NOMO-1 treated with DMSO at 0.1 percent for 48 hours (cell line): ENCODE measurements at regions not wholly inside any gene's neighbourhood (a gene's known extent, or its start where the extent isn't known, plus 50 kb on each side); places are given as distances from the start of the nearest gene placed in this dataset.

Source experiments
- DNase-seq: peaks from one replicate; lab custom pipeline; 2025; ENCODE audit not compliant: unreplicated experiment; lab: John Stamatoyannopoulos, UW

DNA sequence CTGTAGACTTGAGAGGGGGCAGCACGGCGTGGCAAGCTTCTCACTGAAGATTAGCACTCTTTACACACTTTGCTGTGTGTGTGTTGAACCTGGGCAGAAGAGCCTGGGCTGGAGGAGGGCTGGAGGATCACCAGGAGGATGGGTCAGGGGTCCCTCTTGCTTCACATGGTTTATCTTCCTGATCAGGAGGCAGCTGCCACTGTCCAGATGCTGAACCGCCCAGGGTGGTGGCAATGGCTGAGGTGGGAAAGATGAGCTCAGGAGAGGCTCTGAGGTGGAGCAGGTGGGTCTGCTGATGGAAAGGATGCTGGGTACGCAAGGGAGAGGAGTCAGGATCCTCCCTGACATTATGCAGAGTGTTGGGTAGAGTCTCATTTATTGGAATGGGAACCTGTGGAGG is 191.5 kb downstream of the RAMP3 start:
- no peak for DNase-seq

DNA sequence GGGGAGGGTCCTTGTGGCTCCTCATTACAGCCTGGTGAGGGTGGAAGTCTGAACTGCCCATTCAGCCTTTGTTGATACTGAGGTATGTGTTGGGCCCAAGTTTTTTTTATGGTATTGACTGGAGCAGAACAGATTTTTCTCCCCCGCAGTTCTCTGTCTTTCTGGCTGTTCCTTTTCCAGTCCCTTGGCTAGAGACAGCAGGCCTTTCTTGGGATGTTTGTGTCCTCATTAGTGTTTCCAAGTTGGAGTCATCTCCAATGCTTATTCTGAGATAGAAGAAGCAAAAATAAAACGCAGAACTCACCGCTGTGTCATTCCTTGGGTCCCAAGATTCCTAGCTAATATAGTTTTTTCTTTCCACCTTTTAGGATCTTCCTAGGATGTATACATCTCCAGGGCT is 193.3 kb downstream of the RAMP3 start:
- DNase-seq = no peak

DNA sequence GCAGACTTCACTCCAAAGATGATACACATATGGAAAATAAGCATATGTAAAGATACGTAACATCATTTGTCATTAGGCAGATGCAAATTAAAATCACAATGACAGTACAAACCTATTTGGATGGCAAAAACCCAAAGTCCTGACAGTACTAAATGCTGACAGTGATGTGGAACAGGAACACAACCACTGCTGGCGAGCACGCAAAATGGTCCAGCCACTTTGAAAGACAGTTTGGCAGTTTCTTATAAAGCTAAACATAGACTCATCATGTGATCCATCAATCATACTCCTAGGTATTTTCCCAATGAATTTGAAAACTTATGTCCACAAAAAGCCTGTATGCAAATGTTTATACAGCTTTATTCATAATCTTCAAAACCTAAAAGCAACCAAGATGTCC is 200.7 kb downstream of the RAMP3 start:
- no peak for DNase-seq

DNA sequence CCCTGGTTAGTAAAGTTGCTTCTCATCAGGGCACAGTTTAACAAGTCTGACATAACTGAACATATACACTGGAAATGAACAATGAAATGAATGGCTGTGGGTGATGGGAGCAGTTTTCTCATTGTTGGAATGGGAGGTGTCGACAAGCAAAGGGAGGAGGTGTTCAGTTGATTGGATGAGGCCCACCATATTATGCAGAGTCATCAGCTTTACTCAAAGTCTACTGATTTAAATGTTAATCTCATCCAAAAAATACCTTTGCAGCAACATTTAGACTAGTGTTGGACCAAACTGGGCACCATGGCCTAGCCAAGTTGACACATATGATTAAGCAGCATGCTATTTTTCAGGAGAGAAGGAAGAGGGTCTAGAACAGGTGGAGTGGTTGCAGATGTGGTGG is 201.7 kb downstream of the RAMP3 start:
- no peak for DNase-seq

DNA sequence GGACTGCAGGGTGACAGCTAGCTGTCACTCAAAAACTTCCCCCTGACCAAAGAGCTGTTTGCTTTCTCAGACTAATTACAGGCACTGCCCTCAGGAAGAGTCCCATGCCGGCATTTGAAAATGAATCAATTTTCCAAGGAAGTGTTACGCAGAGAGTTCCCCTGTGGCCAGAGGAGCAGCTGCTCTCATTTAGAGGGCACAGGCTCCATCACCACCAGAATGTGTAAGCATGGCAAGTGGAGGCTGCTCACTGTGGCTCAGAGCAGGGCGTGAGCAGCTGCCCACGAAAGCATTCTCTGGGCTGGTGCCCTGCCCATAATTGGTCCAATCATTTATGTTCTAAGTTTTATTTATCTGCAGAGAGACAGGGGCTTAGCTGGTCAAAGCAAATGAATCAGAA is 202.2 kb downstream of the RAMP3 start:
- DNase-seq = no peak

DNA sequence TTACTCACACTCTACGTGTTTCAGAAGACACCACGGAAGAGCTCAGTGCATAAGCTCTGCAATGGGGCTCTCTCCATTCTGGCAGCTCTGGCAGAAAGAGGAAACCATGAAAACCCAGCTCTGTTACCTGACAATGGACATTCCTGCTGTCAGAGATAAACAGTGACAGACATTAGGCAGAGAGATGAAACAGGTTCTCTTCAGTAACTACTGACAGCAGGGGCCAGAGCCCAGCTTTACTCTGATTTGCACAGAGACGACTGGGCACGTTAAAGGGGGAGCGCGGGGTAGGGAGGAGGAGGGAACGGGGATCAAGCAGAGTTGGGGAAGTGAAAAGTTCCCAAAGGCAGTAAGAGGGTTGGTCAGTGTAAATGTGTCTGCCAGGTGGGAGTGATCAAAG is 206.1 kb downstream of the RAMP3 start:
- peak; percentile 7 for DNase-seq

DNA sequence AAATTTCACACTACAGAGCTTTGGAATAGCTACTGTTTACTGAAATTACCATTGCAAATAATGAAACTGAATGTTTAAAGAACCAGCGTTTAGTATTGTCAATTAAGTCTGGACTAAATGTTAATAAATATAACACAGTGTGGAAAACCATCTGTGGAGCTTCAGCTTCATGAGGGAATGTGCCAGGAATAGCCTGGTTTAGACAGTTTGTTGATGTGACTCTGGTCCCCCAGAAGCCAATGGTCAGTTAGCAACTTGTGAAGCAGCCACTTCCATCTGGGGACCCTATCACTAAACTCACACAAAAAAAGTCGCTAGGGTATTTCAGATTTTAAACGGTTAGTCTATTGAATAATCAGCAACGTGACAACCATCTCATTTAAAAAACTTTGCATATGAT is 207.8 kb downstream of the RAMP3 start:
- DNase-seq = no peak

DNA sequence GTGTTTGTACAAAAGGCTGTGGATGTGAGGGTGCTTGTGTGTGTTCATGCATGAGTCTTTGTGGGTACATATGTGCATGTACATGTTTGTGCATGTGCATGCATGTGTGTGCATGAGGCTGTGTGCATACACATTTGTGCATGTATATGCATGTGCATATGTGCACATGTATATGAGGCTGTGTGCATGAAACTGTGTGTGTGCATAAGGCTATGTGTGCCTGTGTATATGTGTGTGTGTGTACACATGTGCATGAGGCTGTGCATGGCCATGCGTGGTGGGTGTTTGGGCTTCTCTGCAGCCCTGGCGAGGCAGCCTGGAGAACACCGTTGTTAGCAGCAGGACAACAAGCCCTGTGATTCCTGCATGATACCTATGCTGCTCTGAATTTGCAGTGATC is 207.7 kb upstream of the ADCY1 start:
- DNase-seq = no peak

DNA sequence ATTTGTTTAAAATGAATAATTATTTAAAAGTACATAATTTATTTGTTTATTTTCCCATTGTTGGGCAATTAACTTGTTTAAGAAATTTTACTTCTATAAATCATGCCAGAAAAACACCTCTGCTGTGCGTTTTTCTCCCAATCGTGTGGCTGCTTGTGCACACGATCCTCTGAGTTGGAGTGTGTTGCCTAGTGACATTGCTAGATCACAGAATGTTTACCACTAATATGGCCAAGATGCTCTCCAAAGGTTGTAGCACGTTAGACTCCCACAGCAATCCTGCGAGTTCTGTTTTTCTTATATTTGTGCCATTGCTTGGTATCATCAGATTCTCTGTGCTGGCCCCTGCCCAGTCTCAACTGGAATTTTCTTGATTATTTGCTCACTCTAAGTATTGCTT is 207.1 kb upstream of the ADCY1 start:
- DNase-seq = no peak

DNA sequence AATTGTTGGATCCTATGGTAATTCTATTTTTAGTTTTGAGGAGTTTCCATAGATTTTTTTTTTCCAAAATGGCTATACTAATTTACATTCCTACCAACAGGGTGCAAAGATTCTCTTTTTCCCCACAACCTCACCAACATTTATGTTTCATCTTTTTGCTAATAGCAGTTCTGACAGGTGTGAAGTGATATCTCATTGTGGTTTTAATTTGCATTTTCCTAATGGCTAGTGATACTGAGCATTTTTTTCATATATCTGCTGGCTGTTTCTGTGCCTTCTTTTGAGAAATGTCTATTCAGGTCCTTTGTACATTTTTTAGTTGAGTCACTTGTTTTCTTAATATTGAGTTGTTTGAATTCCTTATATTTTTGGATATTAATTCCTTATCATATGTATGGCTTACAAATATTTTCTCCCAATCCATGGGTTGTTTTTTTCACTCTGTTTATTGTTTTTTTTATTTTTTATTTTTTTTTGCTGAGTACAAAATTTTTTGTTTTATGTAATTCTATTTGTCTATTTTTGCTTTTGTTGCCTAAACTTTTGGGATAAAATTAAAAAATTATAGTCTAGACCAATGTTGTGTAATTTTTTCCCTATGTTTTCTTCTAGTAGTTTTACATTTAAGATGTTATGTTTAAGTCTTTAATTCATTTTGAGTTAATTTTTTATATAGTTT is 205.9 kb upstream of the ADCY1 start:
- DNase-seq = no peak

DNA sequence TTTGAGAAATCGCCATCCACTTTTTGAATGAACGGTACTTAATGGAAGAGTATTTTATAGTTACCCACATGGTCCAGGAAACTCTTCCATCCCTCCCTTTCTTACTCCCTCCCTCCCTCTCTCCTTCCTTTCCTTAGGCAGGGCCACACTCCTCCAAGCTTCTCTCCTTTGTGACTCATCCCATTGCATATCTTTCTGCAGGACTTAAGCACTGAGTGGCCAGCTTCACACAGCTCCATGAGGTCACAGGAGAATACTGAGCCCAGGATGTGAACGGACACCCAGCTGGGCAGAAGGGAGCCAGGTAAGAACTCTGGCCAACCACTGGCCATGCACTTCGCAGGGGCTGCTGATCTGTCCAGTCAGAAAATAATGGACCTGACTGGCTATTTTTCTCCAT is 189.7 kb upstream of the ADCY1 start:
- no peak for DNase-seq

DNA sequence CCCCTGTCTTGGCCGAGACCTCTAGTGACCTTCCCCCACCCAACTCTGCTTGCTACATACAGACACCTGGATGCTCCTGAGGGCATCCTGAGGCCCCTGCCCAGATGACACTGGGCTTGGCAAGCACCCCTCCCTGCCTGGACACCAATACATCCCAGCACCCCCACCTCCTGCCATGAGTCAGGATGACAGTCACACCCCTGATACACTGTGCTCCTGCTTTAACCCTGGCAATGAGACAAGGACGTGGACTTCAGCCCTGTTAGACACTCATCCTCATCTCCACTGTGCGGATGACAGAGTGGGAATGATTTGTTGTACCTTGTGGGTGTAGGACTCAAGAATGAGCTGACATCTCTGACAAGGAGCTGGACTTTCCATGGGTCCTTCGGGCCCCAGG is 186.3 kb upstream of the ADCY1 start:
- DNase-seq = no peak

DNA sequence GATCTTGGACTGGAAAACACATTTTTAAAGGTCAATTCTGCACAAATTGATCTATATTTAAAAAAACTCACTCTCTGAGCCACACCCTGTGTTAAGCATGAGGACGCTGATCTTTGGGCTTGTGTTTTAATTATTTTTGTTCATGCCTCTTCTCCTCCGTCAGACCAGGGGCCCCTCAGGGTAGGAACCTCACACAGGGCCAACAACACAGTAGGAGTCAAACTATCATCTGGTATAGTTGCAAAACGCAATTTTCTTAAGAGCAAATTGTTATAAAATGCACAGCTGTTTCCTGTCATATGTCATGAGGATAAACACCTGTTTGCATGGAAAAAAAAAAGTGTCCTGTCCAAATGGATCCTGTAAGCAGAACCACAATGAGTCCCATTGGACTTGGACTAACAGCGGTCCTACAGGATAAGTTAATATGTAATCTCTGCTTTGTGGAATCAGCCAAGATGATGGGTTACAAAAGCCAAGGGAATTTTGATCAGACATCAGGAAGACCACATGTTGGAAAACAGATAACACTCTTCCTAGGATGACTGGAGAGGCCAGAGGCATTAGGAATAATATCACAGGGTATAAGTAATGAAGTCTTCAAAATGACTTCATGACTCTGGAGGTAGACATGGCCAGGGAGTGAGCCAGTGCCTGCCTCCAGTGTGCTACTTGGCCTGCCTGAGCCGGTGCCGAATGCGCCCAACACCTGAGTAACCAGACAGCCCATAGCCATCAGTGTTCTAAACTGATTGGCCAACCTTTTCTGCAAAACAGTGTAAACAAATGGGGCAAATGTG is 184.9 kb upstream of the ADCY1 start:
- DNase-seq = no peak

DNA sequence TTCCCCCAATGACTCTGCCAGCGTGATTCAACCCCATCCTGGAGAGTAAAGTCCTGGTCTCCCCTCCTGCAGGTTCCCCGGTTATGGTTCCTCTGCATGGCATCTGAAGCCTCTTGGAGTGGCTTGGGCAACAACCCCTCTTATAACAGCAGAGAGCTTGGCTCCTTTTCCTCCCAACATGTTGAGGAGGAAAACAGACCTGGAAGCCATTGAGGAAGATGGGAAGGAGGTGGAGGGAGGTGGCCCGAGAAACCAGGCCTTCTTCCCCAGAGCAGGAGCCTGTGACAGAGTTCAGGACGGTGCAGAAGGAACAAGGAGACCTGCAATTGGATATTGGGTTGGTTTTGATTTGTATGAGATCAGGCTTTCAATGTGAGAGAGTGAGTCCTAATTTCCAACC is 184.0 kb upstream of the ADCY1 start:
- no peak for DNase-seq

DNA sequence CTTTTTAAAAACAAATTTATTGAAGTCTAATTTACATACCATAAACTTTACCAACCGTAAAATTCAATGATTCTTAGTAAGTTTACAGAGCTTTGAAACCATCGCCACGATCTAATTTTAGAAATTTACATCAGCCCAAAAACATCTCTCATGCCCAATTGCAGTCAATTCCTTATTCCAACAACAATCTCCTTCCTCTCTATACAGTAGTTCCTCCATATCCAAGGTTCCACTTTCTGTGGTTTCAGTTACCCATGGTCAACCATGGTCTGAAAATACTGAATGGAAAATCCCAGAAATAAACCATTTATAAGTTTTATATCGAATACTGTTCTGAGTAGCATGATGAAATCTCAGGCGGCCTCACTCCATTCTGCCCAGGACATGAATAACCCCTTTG is 183.4 kb upstream of the ADCY1 start:
- DNase-seq = no peak

DNA sequence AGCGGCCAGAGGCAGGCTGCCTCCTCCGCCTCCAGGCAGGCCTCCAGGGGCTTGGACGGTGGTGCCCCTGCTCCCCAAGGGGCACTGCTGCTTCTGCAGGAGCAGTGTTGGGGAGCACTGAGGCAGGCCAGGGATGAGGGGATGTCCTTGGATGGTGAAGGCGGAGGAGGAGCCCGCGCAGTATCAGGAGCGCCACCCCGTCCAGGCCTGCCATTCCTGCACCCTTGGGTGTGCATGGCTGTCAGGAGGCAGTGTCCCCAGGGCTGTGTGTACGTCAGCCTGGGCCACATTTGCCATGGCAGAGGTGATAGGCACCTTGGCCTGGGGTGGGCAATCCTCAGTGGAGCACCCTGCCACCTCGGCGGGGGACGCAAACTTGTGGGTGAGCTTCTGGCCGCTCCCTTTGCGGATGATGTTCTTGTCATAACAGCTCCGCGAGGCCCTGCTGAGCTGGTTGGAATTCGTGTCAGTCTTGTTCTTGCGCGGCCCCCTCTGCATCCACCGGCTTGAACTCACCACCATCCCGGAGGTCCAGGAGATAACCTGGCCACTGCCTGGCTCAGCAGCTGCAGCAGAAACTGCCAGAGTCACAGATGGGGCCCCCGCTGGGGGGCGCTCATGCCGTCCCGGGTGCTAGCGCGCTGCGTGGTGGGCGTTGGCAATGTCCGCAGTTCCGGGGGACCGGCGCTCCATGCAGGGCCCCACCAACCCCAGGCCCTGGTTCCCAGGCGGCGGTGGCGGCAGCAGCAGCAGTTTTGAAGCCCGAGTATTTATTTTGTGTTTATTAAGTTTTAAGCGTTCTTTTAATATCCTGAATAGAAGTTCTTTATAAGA is 182.3 kb upstream of the ADCY1 start:
- DNase-seq = no peak

DNA sequence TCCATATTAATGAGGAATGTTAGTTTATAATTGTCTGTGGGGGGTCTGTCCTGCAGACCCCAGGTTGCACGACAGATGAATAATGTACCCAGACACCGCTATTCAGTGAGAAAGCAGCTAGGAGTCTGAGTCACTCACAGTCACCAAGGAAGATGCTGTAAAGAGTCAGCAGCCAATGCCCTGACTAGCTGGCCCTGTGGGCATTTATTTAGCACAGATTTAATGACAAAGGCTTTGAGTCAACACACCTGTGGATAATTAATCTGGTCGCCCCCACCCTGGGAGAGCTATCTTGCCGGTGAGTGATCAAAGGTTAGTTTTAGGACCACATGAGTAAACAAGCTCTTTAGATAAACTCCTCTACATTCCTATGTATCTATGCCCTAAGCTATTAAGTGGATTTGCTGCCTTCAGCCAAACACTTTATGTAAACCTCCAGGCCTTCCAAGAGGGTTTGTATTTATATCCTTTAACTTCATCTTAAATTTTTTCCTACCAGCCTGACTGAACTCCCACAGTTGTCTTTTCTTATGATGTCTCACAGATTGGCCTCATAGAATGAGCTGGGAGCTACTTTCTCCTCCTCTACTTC is 180.0 kb upstream of the ADCY1 start:
- no peak for DNase-seq

DNA sequence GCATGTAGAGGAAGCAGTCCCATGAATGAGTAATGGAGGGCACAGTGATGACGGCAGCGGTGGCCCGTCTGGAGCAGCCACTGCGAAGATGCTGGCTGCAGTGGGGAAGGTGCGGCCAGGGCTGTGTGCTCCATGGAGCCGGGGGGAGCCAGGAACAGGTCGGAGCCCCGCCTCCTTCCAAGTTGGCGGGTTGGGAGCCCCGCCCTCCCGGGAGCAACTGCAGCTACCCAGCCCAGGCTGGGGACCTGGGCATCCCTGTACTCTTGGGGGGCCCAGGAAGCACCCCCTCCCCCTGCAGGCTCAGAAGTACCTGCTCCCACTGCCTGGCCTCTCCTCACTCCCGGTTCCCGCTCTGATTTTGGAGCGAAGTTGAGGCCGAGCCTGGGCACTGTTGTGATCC is 175.1 kb upstream of the ADCY1 start:
- no peak for DNase-seq

DNA sequence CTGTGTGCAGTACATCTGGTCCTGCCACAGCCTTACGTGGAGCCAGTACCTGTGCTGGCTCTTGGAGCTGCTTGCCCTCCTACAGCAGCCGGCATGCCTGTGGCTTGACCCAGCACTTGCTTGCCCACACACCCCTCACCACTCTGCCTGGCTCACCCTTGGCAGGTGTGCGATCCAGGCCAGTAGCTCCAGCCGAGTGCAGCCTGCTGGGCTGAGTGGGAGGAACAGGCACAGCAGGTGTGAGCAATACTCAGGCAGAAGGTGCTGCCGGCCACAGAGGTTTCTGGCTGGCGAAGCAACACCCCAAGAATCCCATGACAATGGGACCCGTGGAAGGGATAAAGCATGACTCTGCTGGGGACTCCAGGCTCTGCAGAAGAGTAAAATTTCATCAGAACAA is 173.5 kb upstream of the ADCY1 start:
- no peak for DNase-seq

DNA sequence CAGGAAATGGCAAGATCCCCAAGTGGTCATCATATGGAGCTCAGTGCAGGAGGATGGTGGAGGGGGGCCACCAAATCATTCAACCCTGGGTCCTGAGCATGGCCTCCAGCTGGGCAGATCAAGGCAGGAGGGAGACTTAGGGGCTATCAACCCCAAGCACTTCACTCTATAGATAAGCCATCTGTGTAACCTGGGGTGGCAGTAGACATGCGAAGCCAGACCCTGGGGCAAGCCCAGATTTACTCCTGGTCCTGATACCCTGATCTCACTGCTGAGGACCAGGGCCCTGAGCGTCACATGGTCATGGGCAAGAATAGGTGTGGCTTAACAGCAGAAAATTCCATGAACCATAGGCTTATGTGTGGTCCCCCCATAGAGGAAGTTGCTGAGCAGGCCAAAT is 173.0 kb upstream of the ADCY1 start:
- no peak for DNase-seq

DNA sequence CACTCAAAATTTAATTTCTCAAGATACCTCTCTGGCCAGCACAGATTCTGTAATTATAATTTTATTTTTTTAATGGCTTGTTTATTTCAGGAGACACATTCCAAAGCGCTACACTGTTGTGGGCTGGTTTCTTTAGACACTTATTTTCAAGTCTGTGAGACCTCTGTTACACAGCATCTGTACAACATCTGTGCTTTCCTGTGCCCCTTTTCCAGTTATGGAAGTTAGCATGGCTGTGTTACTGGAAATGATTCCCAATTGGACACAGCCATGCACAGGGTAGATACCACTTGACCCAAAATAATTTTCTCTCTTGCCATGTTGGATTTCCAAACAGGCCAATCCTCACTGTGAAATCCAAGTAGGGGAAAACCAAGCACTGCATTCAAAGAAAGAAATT is 172.3 kb upstream of the ADCY1 start:
- DNase-seq = no peak
